HG02938 (cell line): ENCODE measurements at regions not wholly inside any gene's neighbourhood (a gene's known extent, or its start where the extent isn't known, plus 50 kb on each side); places are given as distances from the start of the nearest gene placed in this dataset.
A peak's percentile ranks its signal among the peaks of the same experiment; 100 is the strongest.

Experiments used
- ATAC-seq: cut with Tn5 transposase; IDR thresholded peaks from one replicate; pipeline ENCODE4 v1.9.1; 2021; ENCODE audit warnings: mild to moderate bottlenecking, moderate library complexity; ENCODE audit not compliant: unreplicated experiment

- no peak for ATAC-seq
Observed at GRCh38 chr11:127627629-127628457, 627.3 kb upstream of the KIRREL3 start.

DNA sequence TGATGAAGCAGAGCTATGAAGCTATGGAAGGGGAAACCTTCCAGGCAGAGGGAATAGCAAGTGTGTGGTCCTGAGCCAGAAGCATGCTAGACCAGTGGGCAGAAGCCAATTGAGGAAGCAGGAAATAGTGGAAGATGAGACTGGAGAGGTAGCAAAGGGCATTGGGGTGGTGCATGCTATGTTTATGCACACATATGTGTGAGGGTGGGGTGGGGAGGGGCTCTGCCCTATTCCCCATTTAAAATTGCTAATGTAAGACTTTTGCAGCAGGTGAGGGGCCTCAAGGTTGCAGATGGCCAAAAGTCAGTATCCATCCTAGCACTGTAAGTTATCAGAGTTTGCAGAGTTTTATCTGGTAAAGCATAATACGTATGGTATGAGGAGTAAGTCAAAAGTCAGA is 626.6 kb upstream of the KIRREL3 start:
- ATAC-seq = no peak

GRCh38 chr11:127625402-127625801 is 624.8 kb upstream of the KIRREL3 start:
- ATAC-seq = peak; percentile 78

DNA sequence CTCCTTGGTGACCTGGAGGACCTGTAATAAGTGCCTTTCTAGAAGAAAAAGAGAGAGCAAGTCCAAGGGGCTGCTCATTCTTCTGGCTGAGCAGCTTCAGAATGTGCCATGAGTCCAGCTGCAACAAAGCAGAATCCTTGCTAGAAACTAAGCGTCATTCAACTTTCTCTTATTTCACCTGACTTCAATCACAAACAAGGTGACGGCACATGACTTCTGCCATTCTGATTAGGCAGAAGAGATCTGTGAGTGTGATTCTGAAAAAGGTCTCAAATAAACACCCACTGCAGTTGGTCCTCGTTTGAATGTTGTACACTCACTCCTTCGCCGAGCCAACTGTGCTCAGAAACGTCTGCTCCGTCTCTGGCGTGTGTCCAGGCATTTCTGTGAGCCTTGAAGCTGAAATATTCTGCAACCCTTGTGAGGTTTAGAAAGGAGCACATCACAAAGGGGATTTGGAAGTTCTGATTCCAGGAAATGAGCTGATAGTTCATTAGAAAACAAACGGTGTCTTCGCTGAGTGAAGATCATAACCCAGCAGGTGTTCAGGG is 623.8 kb upstream of the KIRREL3 start:
- ATAC-seq = no peak

DNA sequence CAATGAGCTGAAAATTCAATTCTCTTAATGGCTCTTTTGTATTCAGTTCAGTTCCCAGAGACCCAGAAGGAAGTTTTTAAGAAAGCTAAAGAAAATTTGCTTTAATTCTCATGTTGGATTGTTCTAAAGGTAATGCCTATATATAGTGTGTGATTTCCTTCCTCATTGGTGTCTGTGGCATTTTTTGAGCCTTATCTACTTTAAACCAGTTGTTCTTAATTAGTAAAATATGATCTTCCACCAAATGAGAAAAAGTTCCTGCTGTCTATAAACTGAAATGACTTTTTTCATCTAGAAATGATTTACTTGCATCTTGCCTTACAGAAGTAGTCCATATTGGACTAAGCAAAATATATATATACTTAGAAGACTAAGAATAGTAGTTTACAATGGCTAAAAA is 622.1 kb upstream of the KIRREL3 start:
- ATAC-seq = no peak

GRCh38 chr11:127620671-127621070 is 620.1 kb upstream of the KIRREL3 start:
- ATAC-seq = no peak

DNA sequence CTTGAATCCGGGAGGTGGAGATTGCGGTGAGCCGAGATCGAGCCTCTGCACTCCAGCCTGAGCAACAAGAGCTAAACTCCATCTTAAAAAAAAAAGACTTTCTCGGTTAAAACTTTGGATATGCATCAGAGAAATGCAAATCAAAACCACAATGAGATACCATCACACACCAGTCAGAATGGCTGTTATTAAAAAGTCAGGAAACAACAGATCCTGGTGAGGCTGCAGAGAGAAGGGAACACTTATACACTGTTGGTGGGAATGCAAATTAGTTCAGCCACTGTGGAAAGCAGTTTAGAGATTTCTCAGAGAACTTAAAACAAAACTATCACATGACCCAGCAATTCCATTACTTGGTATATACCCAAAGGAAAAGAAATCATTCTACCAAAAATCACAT is 619.4 kb upstream of the KIRREL3 start:
- no peak for ATAC-seq

DNA sequence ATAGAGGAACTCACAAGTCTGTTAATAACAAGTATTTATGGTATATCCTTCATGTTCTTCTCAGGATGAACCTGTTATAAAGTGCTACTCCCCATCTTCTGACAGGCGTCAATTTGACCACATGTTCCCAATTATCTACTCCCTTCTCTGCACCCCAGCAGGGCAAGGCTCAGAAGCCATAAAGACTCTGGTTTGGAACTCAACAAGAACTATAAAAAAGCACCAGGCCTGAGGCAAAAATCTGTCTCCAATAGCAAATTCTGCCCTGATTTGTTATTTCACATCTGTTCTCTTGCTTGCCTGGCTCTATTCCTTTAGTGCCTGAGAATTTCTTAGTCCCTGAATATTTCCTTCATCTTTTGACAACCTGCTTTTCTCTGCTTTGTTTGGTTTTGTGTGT is 618.2 kb upstream of the KIRREL3 start:
- ATAC-seq = no peak

- no peak for ATAC-seq
Observed at GRCh38 chr11:127616158-127616557, 615.6 kb upstream of the KIRREL3 start.

- no peak for ATAC-seq
Observed at GRCh38 chr11:127612607-127613006, 612.0 kb upstream of the KIRREL3 start.

DNA sequence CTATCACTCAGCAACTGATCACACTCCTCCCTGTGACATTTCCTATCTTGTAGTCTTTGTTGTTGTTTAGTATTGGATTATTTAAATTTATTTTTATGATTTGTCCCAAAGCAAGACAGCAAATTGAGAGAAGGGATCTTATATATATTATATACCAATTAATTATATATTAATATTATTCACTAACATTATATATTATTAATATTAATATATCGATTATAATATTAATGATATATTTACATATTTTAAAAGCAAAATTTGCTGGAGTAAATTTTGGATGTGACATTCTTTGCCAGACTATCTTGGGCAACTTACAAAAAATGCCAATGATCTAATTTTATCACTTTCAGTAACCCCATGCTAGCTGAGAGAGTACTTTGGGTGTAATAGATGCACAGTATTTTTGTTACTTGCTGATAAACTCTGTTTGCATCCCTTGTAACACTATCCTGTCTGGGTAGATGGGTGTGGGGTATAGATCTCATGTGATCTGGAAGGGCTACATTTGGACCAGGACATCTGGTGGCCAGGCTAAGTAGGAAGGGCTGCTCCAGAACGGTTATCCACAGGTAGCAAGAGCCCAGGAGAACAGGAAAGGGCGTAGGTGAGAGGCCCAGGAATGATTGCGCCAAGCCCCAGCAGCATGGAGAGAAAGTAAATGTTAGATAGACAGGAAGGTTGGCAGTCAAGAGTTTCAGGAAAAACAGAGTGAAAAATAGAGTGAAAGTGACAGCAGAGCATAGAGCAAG is 608.6 kb upstream of the KIRREL3 start:
- no peak for ATAC-seq

DNA sequence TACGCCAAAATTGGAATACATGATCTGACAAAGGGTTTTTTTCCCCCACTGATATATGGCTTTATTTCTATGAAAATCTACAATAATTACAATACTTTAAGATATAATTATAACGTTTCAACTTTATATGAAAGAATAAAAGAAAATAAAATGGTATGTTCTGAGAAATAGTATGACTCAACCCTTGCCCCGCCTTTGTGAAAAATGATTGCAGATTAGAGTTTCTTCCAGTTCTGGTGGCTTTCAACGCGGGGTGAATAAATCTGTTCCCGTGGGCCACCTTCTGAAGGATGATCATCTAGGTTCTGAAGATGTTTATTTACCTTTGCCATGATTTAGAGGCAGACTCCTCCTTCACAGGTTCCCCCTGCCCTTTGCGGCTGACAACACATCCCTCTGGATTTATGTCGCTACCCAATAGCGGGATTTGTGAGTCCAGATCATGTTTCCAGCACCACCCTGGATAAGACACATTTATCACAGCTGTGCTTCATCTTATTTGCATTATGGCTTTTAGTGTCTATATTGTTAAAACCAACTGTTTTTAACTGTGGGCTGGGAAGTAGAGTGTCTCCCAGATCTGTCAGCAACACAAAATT is 607.0 kb upstream of the KIRREL3 start:
- no peak for ATAC-seq

DNA sequence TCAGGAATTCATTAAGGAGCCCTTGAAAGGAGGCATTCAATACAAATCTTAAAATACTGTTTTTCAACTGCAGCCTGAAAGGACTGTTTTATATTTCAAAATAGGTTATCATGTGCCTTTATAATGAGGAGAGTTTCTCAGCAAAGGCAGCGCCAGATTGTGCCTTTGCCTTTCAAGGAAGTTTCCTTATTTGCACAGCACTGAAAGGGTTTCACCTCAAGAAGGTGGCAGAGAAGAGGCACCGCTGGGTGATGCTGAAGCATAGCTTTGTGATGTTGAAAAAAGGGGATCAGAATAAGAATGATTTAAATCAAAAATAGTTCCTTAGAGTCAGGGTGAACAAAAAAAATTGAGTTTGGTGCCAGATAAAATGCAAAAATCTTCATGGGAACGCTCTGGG is 601.0 kb upstream of the KIRREL3 start:
- no peak for ATAC-seq

- no peak for ATAC-seq
Observed at GRCh38 chr11:127600674-127601073, 600.1 kb upstream of the KIRREL3 start.

DNA sequence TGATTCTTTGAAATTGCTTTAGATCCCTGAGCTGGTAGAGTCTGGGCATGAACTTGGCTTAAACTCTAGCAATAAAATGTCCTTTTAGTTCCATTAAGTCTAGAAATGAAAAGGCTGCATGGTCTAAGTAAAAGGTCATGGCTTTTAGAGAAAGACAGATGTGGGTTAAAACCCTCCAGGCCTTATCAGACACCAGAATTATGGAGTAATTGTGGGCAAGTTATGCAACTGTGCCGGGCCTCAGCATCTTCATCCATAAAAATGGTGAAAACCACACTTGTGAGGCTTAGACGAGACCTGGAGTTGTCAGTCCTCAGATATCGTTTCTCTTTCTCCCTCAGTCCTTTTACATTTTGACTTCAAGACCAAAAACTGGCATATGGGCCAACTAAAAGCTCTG is 597.9 kb upstream of the KIRREL3 start:
- no peak for ATAC-seq

DNA sequence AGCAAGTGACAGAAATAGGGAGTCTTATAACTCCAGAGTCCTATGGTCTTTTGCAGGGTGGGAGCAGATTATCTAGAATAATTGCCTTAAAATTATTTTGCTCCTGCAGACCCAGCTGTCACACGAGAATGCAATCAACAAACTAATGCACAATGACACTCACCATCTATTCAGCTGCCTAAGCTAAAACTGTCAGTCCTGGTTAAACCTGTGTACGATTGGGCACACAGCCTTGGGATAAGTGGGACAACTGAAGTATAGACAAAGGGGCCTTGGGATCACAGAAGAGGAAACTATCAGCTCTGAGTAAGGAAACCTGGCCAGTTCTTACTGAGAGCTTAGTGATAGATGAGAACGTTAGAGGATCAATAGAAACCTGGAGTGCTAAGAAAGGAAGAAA is 595.9 kb upstream of the KIRREL3 start:
- no peak for ATAC-seq

DNA sequence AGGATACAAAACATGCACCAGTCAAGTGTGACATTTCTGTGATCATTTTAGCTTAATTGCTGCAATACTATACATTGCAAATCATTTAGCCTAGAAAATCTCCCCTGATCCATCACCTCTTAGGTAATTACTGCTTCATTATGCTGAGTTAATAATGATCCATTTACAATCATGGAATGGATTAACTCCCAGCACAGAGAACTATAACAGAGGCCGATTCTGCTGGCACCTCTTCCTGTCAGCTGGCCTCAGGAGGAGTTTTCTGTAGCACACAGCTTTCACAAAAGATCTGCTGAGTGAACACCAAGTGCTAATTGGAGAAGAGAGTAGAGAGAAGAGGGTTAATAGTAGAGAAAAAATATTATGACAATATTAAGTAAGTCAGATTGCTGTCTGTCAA is 591.8 kb upstream of the KIRREL3 start:
- no peak for ATAC-seq

GRCh38 chr11:127590314-127590713 is 589.7 kb upstream of the KIRREL3 start:
- ATAC-seq = no peak

GRCh38 chr11:127588431-127588830 is 587.9 kb upstream of the KIRREL3 start:
- ATAC-seq = no peak

DNA sequence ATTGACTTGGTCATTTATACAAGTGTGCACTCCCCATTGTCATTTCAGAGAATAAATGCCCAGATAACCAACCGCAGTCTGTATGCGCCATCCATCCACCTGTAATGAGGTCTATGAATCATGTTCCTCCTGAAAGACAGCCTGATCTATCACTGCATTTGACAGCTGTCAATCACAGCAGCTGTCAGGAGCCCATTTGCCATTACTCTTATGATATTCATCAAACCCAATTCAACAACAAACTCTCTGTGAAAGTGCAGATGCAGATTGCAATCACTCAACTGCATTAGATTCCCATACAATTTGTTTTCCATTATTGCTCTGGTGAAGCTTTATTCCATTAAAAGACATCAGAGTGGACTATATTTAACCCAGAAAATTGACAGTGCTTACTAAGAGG is 586.9 kb upstream of the KIRREL3 start:
- no peak for ATAC-seq

DNA sequence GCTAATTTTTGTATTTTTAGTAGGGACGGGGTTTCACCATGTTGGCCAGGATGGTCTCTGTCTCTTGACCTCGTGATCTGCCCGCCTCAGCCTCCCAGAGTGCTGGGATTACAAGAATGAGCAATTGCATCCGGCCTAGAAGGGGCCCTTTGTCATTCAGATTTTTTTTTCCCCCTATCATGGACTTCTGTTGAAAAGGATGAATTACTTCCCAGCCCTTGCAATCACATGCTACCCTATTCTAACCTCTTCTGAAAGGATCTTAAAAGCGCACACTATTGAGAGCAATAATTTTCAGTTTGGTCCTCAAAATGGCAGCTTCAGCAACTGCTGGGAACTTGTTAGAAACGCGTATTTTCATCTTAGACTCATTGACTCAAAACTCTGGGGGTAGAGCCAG is 575.6 kb upstream of the KIRREL3 start:
- no peak for ATAC-seq

DNA sequence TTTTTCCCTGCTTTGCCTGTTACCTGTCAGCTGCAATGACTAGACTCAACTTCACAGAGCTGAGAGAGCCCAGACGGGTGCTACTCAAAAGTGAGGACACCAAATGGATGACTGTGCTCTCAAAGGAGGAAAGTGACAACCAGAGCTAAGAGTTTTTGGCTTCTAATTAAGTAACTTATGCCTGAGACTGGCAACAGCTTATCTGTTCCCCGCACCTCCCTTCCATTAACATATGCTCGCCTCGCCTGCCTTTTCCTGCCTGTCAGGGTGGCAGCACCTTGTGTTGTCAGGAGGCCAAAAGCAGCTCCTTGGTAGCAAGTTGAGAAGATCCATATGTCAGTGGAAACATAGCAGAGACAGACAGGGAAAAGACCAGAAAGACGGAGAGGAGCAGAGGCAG is 573.9 kb upstream of the KIRREL3 start:
- no peak for ATAC-seq
